Smooth muscle cell (in vitro differentiated cells): ENCODE measurements at regions not wholly inside any gene's neighbourhood (a gene's known extent, or its start where the extent isn't known, plus 50 kb on each side); places are given as distances from the start of the nearest gene placed in this dataset.

Experiments used
- DNase-seq: peaks from one replicate; lab custom pipeline; 2025; ENCODE audit not compliant: unreplicated experiment; lab: John Stamatoyannopoulos, UW
- H2AFZ ChIP-seq: fragments of 200-600 bp; sonication (generic); 2 replicates; pipeline ENCODE4 v1.6.0; 2016; ENCODE audit warnings: antibody characterized with exemption, low read depth, mild to moderate bottlenecking
- H3F3A ChIP-seq: fragments of 200-600 bp; sonication (generic); 2 replicates; pipeline ENCODE4 v1.6.0; 2017; ENCODE audit warnings: antibody characterized with exemption, low read depth
- H3K27ac ChIP-seq: fragments of 200-600 bp; sonication (generic); 2 replicates; pipeline ENCODE4 v1.5.1; 2016; ENCODE audit warnings: low read depth, mild to moderate bottlenecking
- H3K27me3 ChIP-seq: fragments of 200-600 bp; sonication (generic); 2 replicates; pipeline ENCODE4 v1.6.1; 2016; ENCODE audit warnings: low read depth, mild to moderate bottlenecking
- H3K36me3 ChIP-seq: fragments of 200-600 bp; sonication (generic); 2 replicates; pipeline ENCODE4 v1.5.1; 2016; ENCODE audit warnings: low read depth
- H3K4me1 ChIP-seq: fragments of 200-600 bp; sonication (generic); 2 replicates; pipeline ENCODE4 v1.5.1; 2016; ENCODE audit warnings: low read depth
- H3K4me2 ChIP-seq: fragments of 200-600 bp; sonication (generic); 2 replicates; pipeline ENCODE4 v1.6.0; 2016; ENCODE audit warnings: mild to moderate bottlenecking
- H3K4me3 ChIP-seq: fragments of 200-600 bp; sonication (generic); 2 replicates; pipeline ENCODE4 v1.5.1; 2016; ENCODE audit warnings: mild to moderate bottlenecking
- H3K79me2 ChIP-seq: fragments of 200-600 bp; sonication (generic); 2 replicates; pipeline ENCODE4 v1.6.0; 2016; ENCODE audit warnings: low read depth, mild to moderate bottlenecking
- H3K9ac ChIP-seq: fragments of 200-600 bp; sonication (generic); 2 replicates; pipeline ENCODE4 v1.6.0; 2016; ENCODE audit warnings: low read depth
- H3K9me3 ChIP-seq: fragments of 200-600 bp; sonication (generic); replicated peaks from 2 replicates; pipeline ENCODE4 v1.5.1; 2016; ENCODE audit warnings: low read depth
- H4K20me1 ChIP-seq: fragments of 200-600 bp; sonication (generic); 2 replicates; pipeline ENCODE4 v1.6.0; 2016; ENCODE audit warnings: low read depth
- WGBS: methylation state at CpG from one replicate; pipeline ENCODE4 v1.1.7; 2016; ENCODE audit warnings: low lambda C conversion rate; 5-methylcytosine and 5-hydroxymethylcytosine counted together
- TF ChIP-seq, protein P1 (sequence below): fragments of 200-600 bp; sonication (generic); IDR thresholded peaks from 2 replicates; pipeline ENCODE4 v1.5.1; 2017; ENCODE audit warnings: borderline replicate concordance, mild to moderate bottlenecking, antibody characterized with exemption; ENCODE audit not compliant: insufficient read depth, poor library complexity, severe bottlenecking

DNA sequence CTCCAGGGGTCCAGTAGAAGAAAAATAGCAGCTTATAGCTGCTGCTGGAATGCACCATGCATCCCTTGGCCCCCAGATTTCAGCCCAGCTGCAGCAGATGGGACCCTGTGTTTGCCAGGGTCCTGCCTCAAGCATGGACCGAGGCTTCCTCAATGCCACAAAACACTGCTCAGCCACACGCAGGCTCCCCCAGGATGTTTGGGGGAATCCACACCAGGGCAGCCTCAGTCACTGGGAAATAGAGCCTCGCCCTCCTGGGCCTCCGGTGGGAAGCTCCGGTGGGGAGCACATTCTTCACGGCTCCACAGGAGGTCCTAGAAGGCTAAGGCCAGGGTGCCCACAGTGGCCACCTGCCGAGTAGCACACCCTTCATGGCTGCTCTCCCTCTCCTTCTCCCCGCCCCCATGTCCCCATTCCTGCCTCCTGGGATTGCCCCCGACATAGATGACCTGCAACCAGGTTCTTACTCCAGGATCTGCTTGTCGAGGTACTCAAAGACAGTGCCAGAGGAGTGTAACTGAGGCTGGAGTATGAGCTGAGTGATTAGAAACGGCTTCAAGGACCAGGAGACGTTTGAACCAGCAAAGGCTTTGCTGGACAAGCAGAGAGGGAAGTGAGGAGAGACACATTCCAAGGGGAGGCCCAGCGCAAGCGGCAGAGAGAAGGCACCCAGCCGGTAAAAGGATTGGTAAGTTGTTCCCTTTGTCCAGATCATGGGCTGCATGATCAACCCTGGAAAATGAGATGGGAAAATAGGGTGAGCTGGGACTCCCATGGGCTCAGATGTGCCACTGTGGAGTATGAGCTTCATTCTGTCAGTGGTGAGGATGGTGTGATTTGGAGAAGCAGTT is 110.7 kb upstream of the UQCRFS1 start:
- no peak overlapping the region for H3K9ac ChIP-seq
- DNase-seq, result no peak
- no peaks in the 10 kb centered on the region for H3F3A ChIP-seq
- H3K9me3 ChIP-seq, result no peaks in the 10 kb centered on the region
- H3K4me1 ChIP-seq, result no peaks in the 10 kb centered on the region
- peaks cover 12% of the 10 kb centered on the region for H3K27me3 ChIP-seq
- H3K4me2 ChIP-seq, result no peak overlapping the region
- H2AFZ ChIP-seq, result no peak overlapping the region
- TF ChIP-seq, protein P1, sequence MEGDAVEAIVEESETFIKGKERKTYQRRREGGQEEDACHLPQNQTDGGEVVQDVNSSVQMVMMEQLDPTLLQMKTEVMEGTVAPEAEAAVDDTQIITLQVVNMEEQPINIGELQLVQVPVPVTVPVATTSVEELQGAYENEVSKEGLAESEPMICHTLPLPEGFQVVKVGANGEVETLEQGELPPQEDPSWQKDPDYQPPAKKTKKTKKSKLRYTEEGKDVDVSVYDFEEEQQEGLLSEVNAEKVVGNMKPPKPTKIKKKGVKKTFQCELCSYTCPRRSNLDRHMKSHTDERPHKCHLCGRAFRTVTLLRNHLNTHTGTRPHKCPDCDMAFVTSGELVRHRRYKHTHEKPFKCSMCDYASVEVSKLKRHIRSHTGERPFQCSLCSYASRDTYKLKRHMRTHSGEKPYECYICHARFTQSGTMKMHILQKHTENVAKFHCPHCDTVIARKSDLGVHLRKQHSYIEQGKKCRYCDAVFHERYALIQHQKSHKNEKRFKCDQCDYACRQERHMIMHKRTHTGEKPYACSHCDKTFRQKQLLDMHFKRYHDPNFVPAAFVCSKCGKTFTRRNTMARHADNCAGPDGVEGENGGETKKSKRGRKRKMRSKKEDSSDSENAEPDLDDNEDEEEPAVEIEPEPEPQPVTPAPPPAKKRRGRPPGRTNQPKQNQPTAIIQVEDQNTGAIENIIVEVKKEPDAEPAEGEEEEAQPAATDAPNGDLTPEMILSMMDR, result no peak
- H3K27ac ChIP-seq, result no peak overlapping the region
- H3K4me3 ChIP-seq, result no peak overlapping the region
- H3K36me3 ChIP-seq, result no peaks in the 10 kb centered on the region
- H3K79me2 ChIP-seq, result no peaks in the 10 kb centered on the region
- no peaks in the 10 kb centered on the region for H4K20me1 ChIP-seq
- 84% methylated on average over 15 of the region's 15 CpGs for WGBS

DNA sequence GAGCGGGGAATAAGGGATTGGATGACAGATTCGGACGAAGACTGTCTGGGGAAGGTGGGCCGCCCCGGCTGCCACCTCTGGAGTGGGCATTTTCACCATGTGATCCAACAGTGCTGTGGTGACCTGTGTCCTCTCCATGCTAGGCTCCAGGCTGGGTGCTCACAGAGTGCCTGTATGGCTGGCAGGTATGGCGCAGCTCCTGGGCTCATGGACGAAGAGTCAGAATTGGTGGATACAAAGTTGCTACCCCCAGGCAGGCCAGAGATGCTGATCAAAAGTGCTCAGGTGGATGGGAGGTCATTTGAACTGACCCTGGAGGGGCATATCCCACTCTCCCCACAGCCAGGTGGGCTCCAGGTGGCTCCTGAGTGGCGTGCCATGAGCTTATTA is 111.3 kb upstream of the UQCRFS1 start:
- no peaks in the 10 kb centered on the region for H3K36me3 ChIP-seq
- peaks cover 11% of the 10 kb centered on the region for H3K27me3 ChIP-seq
- no peak overlapping the region for H3K4me3 ChIP-seq
- no peak overlapping the region for H2AFZ ChIP-seq
- H3F3A ChIP-seq, result no peaks in the 10 kb centered on the region
- no peak overlapping the region for H3K4me2 ChIP-seq
- TF ChIP-seq, protein P1, result no peak
- H3K79me2 ChIP-seq, result no peaks in the 10 kb centered on the region
- no peaks in the 10 kb centered on the region for H3K9me3 ChIP-seq
- H3K9ac ChIP-seq, result no peak overlapping the region
- H4K20me1 ChIP-seq, result no peaks in the 10 kb centered on the region
- no peak for DNase-seq
- no peaks in the 10 kb centered on the region for H3K4me1 ChIP-seq
- WGBS, result 93% methylated on average over 8 of the region's 8 CpGs
- H3K27ac ChIP-seq, result no peak overlapping the region

DNA sequence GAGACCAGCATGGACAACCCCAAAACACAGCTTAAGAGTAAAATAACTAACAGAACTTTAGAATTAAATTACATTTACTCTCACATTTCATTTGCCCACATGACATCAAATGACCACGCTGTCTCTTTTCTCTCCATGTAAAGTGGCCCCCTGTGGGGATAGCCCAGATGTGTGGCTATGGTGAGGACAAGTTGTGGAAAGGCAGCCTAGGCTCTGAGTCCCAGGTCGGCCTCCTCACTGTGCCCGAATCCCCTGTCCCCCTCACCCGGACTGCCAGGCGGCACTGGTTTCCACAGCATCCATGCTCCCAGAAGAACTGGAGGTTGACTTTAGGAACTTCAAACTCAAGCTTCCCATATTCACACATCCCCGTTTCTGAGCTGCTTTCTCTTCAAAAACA is 111.8 kb upstream of the UQCRFS1 start:
- no peak for DNase-seq
- Histone ChIP-seq H3K4me2 (no peak overlapping the region), H3F3A (no peaks in the 10 kb centered on the region), H4K20me1 (no peaks in the 10 kb centered on the region), H3K9ac (no peak overlapping the region), H3K27me3 (peaks cover 7% of the 10 kb centered on the region), H3K9me3 (no peaks in the 10 kb centered on the region), H3K79me2 (no peaks in the 10 kb centered on the region), H2AFZ (no peak overlapping the region), H3K27ac (no peak overlapping the region), H3K36me3 (no peaks in the 10 kb centered on the region), H3K4me3 (no peak overlapping the region), H3K4me1 (no peaks in the 10 kb centered on the region)
- WGBS, result 95% methylated on average over 6 of the region's 6 CpGs
- TF ChIP-seq, protein P1, result no peak
